ENCODE measurements at regions not wholly inside any gene's neighbourhood (a gene's known extent, or its start where the extent isn't known, plus 50 kb on each side); places are given as distances from the start of the nearest gene placed in this dataset.

- H3K4me3 ChIP-seq (ENCODE audit: insufficient read depth, low read depth, low read length): no peak overlapping the region
- WGBS, 2 experiments: 85 to 87% methylated on average over 29 to 30 of the region's 30 CpGs
- no peaks in the 10 kb centered on the region for H3K9me3 ChIP-seq (ENCODE audit: control insufficient read depth, low read length)
- no peaks in the 10 kb centered on the region for H3K36me3 ChIP-seq (ENCODE audit: control insufficient read depth, insufficient read depth, low read length)
- H3K4me1 ChIP-seq (ENCODE audit: control insufficient read depth, insufficient read depth, low read length): peaks cover 12% of the 10 kb centered on the region
- H3K27me3 ChIP-seq (ENCODE audit: control insufficient read depth, insufficient read depth, low read length, poor library complexity, severe bottlenecking): no peaks in the 10 kb centered on the region
- H3K27ac ChIP-seq (ENCODE audit: insufficient read depth, low read depth, low read length, poor library complexity, severe bottlenecking): no peak overlapping the region
These were observed 258.7 kb downstream of the IRX1 start for GRCh38 chr5:3854188-3854821.

DNA sequence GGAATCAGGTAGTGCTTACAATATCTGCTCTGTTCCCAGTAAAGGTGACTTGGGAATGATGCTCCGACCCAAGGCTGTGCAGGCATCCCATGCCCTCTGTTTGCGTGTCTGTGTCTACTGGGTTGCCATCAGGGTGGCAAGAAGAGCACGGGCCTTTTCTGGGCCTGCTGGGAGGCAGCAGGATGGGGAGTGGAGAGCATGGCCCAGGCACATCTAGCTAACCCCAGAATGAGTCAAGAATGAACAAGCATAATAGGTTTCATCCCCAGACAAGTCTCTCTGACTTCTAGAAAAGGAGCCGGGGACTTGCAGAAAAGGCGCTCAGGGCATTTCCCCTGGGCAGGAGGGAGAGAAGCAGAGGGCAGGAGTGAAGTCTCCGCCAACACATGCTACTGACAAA is 260.4 kb downstream of the IRX1 start:
- no peak overlapping the region for H3K27ac ChIP-seq (ENCODE audit: insufficient read depth, low read depth, low read length, poor library complexity, severe bottlenecking)
- WGBS, 2 experiments: 97% methylated on average over 5 to 6 of the region's 6 CpGs
- H3K4me1 ChIP-seq (ENCODE audit: control insufficient read depth, insufficient read depth, low read length): peaks cover 12% of the 10 kb centered on the region
- no peaks in the 10 kb centered on the region for H3K36me3 ChIP-seq (ENCODE audit: control insufficient read depth, insufficient read depth, low read length)
- no peaks in the 10 kb centered on the region for H3K27me3 ChIP-seq (ENCODE audit: control insufficient read depth, insufficient read depth, low read length, poor library complexity, severe bottlenecking)
- H3K4me3 ChIP-seq (ENCODE audit: insufficient read depth, low read depth, low read length): no peak overlapping the region
- no peaks in the 10 kb centered on the region for H3K9me3 ChIP-seq (ENCODE audit: control insufficient read depth, low read length)

GRCh38 chr5:3858524-3858923 is 262.9 kb downstream of the IRX1 start:
- Histone ChIP-seq H3K27me3 (ENCODE audit: control insufficient read depth, insufficient read depth, low read length, poor library complexity, severe bottlenecking) (no peaks in the 10 kb centered on the region), H3K36me3 (ENCODE audit: control insufficient read depth, insufficient read depth, low read length) (no peaks in the 10 kb centered on the region), H3K27ac (ENCODE audit: insufficient read depth, low read depth, low read length, poor library complexity, severe bottlenecking) (no peak overlapping the region), H3K4me1 (ENCODE audit: control insufficient read depth, insufficient read depth, low read length) (peaks cover 12% of the 10 kb centered on the region), H3K4me3 (ENCODE audit: insufficient read depth, low read depth, low read length) (no peak overlapping the region), H3K9me3 (ENCODE audit: control insufficient read depth, low read length) (peaks cover 3% of the 10 kb centered on the region)
- WGBS, 2 experiments: 85 to 89% methylated on average over 4 of the region's 4 CpGs

- WGBS, 2 experiments: 92 to 94% methylated on average over 4 of the region's 4 CpGs
These were observed 267.3 kb downstream of the IRX1 start for GRCh38 chr5:3862906-3863305.

GRCh38 chr5:3875144-3875543 is 279.5 kb downstream of the IRX1 start:
- Histone ChIP-seq H3K36me3 (ENCODE audit: control insufficient read depth, insufficient read depth, low read length) (peaks cover 4% of the 10 kb centered on the region), H3K27me3 (ENCODE audit: control insufficient read depth, insufficient read depth, low read length, poor library complexity, severe bottlenecking) (no peaks in the 10 kb centered on the region), H3K4me3 (ENCODE audit: insufficient read depth, low read depth, low read length) (no peak overlapping the region), H3K4me1 (ENCODE audit: control insufficient read depth, insufficient read depth, low read length) (peaks cover 21% of the 10 kb centered on the region), H3K9me3 (ENCODE audit: control insufficient read depth, low read length) (no peaks in the 10 kb centered on the region), H3K27ac (ENCODE audit: insufficient read depth, low read depth, low read length, poor library complexity, severe bottlenecking) (no peak overlapping the region)
- 88 to 92% methylated on average over 9 to 10 of the region's 10 CpGs for WGBS, 2 experiments

More at GRCh38 chr5:3862906-3863305, 267.3 kb downstream of the IRX1 start:
- H3K27me3 ChIP-seq (ENCODE audit: control insufficient read depth, insufficient read depth, low read length, poor library complexity, severe bottlenecking): no peaks in the 10 kb centered on the region
- H3K9me3 ChIP-seq (ENCODE audit: control insufficient read depth, low read length): peaks cover 3% of the 10 kb centered on the region
- no peak overlapping the region for H3K27ac ChIP-seq (ENCODE audit: insufficient read depth, low read depth, low read length, poor library complexity, severe bottlenecking)
- H3K4me3 ChIP-seq (ENCODE audit: insufficient read depth, low read depth, low read length): no peak overlapping the region
- H3K4me1 ChIP-seq (ENCODE audit: control insufficient read depth, insufficient read depth, low read length): peaks cover 4% of the 10 kb centered on the region
- no peaks in the 10 kb centered on the region for H3K36me3 ChIP-seq (ENCODE audit: control insufficient read depth, insufficient read depth, low read length)

- H3K9me3 ChIP-seq (ENCODE audit: control insufficient read depth, low read length): no peaks in the 10 kb centered on the region
- no peaks in the 10 kb centered on the region for H3K4me1 ChIP-seq (ENCODE audit: control insufficient read depth, insufficient read depth, low read length)
- H3K36me3 ChIP-seq (ENCODE audit: control insufficient read depth, insufficient read depth, low read length): no peaks in the 10 kb centered on the region
- no peak overlapping the region for H3K27ac ChIP-seq (ENCODE audit: insufficient read depth, low read depth, low read length, poor library complexity, severe bottlenecking)
- no peaks in the 10 kb centered on the region for H3K27me3 ChIP-seq (ENCODE audit: control insufficient read depth, insufficient read depth, low read length, poor library complexity, severe bottlenecking)
- no peak overlapping the region for H3K4me3 ChIP-seq (ENCODE audit: insufficient read depth, low read depth, low read length)
- WGBS, 2 experiments: 91 to 98% methylated on average over 4 of the region's 4 CpGs
These were observed 282.6 kb downstream of the IRX1 start for GRCh38 chr5:3878267-3878666.

DNA sequence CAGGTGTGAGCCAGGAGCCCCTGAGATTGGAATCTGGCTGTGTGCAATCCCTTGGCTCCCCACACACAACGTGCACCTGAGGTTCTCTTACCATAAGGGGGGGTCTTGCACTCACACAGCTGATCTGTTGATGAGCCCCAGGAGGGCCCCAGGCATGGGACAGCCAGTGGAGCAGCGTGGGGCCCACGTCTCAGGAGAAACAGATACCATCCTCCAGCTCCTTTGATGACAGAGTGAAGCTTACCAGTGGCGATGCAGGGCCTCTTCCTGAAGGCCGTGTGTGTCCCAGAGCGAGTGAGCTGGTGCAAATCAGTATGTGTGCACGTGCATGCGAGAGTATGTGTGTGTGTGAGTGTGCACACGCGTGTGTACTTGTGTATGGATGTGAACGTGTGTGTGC is 287.4 kb downstream of the IRX1 start:
- Histone ChIP-seq H3K27ac (ENCODE audit: insufficient read depth, low read depth, low read length, poor library complexity, severe bottlenecking) (no peak overlapping the region), H3K4me1 (ENCODE audit: control insufficient read depth, insufficient read depth, low read length) (no peaks in the 10 kb centered on the region), H3K36me3 (ENCODE audit: control insufficient read depth, insufficient read depth, low read length) (no peaks in the 10 kb centered on the region), H3K4me3 (ENCODE audit: insufficient read depth, low read depth, low read length) (no peak overlapping the region), H3K27me3 (ENCODE audit: control insufficient read depth, insufficient read depth, low read length, poor library complexity, severe bottlenecking) (no peaks in the 10 kb centered on the region), H3K9me3 (ENCODE audit: control insufficient read depth, low read length) (no peaks in the 10 kb centered on the region)
- WGBS, 2 experiments: 94 to 97% methylated on average over 11 of the region's 11 CpGs

- Histone ChIP-seq H3K9me3 (ENCODE audit: control insufficient read depth, low read length) (no peaks in the 10 kb centered on the region), H3K27me3 (ENCODE audit: control insufficient read depth, insufficient read depth, low read length, poor library complexity, severe bottlenecking) (no peaks in the 10 kb centered on the region), H3K4me3 (ENCODE audit: insufficient read depth, low read depth, low read length) (no peak overlapping the region), H3K27ac (ENCODE audit: insufficient read depth, low read depth, low read length, poor library complexity, severe bottlenecking) (no peak overlapping the region), H3K36me3 (ENCODE audit: control insufficient read depth, insufficient read depth, low read length) (no peaks in the 10 kb centered on the region), H3K4me1 (ENCODE audit: control insufficient read depth, insufficient read depth, low read length) (no peaks in the 10 kb centered on the region)
- 91 to 96% methylated on average over 6 to 9 of the region's 9 CpGs for WGBS, 2 experiments
These were observed 291.2 kb downstream of the IRX1 start for GRCh38 chr5:3886524-3887451.

DNA sequence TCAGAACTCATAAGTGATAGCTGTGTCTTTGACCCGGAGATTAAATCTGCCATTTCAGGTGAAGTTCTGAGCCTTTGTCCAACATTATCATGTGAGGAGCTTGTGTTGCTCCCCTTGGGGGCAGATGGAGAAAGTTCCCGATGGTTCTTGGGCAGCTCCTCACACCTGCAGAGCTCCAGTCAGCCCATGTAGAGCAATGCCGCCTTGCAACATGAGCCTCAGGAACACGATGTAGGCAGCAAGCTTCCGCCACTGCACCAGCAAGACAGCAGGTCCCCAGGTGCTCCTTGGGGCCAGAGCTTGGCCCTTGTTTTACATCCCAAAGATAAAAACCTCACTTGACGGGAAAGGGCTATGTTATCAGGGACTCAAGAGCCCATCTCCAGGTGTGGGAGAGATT is 292.7 kb downstream of the IRX1 start:
- 91 to 96% methylated on average over 6 of the region's 6 CpGs for WGBS, 2 experiments
- Histone ChIP-seq H3K4me1 (ENCODE audit: control insufficient read depth, insufficient read depth, low read length) (no peaks in the 10 kb centered on the region), H3K27ac (ENCODE audit: insufficient read depth, low read depth, low read length, poor library complexity, severe bottlenecking) (no peak overlapping the region), H3K36me3 (ENCODE audit: control insufficient read depth, insufficient read depth, low read length) (no peaks in the 10 kb centered on the region), H3K27me3 (ENCODE audit: control insufficient read depth, insufficient read depth, low read length, poor library complexity, severe bottlenecking) (no peaks in the 10 kb centered on the region), H3K4me3 (ENCODE audit: insufficient read depth, low read depth, low read length) (no peak overlapping the region), H3K9me3 (ENCODE audit: control insufficient read depth, low read length) (no peaks in the 10 kb centered on the region)

- H3K36me3 ChIP-seq (ENCODE audit: control insufficient read depth, insufficient read depth, low read length): no peaks in the 10 kb centered on the region
- no peak overlapping the region for H3K27ac ChIP-seq (ENCODE audit: insufficient read depth, low read depth, low read length, poor library complexity, severe bottlenecking)
- 87% methylated on average over 12 of the region's 12 CpGs for WGBS, 2 experiments
These were observed 293.9 kb downstream of the IRX1 start for GRCh38 chr5:3889412-3890142.

More at GRCh38 chr5:3889412-3890142, 293.9 kb downstream of the IRX1 start:
- H3K27me3 ChIP-seq (ENCODE audit: control insufficient read depth, insufficient read depth, low read length, poor library complexity, severe bottlenecking): no peaks in the 10 kb centered on the region
- no peaks in the 10 kb centered on the region for H3K9me3 ChIP-seq (ENCODE audit: control insufficient read depth, low read length)
- no peak overlapping the region for H3K4me3 ChIP-seq (ENCODE audit: insufficient read depth, low read depth, low read length)
- no peaks in the 10 kb centered on the region for H3K4me1 ChIP-seq (ENCODE audit: control insufficient read depth, insufficient read depth, low read length)

All from ectodermal cell (in vitro differentiated cells).